Dendritic cell treated with granulocyte-macrophage colony-stimulating factor and Interleukin-4, amounts not matched to agents 40 ng/mL and 50 ng/mL, for 4 days (primary cell): ENCODE measurements at regions not wholly inside any gene's neighbourhood (a gene's known extent, or its start where the extent isn't known, plus 50 kb on each side); places are given as distances from the start of the nearest gene placed in this dataset.
"Not testable (repeated sequence)": the region's sequence is repeated elsewhere in the genome, so short reads cannot be mapped to it uniquely, and the experiment has no call there.

Experiments
- H3K27ac Mint-ChIP-seq: one replicate; pipeline ENCODE4 v1.8.0; 2022; ENCODE audit warnings: mild to moderate bottlenecking, mixed read lengths
- H3K27me3 Mint-ChIP-seq: one replicate; pipeline ENCODE4 v1.8.0; 2022; ENCODE audit warnings: mild to moderate bottlenecking, mixed read lengths
- H3K36me3 Mint-ChIP-seq: one replicate; pipeline ENCODE4 v1.8.0; 2022; ENCODE audit warnings: low read depth, mixed read lengths
- H3K4me1 Mint-ChIP-seq: one replicate; pipeline ENCODE4 v1.8.0; 2022; ENCODE audit warnings: low read depth, mixed read lengths
- H3K4me3 Mint-ChIP-seq: one replicate; pipeline ENCODE4 v1.8.0; 2022; ENCODE audit warnings: mild to moderate bottlenecking, moderate library complexity, mixed read lengths
- H3K9me3 Mint-ChIP-seq: one replicate; pipeline ENCODE4 v1.8.0; 2022; ENCODE audit warnings: mixed read lengths
- intact Hi-C: fragments of 100-400 bp; cut with micrococcal nuclease; formaldehyde crosslinking; loops from one replicate; pipeline ENCODE4 v1.15.0; 2022

DNA sequence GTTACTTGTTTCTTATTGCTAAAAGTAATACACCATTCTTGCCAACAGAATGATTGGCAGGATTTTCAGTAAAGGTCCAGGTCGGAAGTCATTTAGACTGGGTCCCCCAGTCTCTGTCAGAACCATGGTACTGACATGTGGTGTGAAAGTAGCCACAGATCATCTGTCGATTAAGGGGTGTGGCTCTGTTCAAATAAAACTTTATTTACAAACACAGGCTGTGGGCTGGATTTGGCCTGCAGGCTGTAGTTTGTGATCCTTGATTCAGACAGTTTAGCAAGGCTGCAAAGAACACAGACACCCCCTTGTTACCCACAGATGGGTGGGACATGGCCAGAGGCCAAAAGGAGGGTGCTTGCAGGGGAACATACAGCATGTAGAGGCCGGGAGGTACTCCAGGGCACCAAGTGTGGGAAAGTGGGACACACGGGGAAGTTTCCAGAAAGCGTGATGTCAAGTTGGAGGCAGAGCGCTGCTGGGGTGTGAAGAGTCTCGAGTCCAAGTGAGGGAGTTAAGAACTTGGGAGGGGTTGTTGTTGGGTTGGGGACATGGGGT lies 104.1 kb upstream of the CCZ1B start:
- H3K36me3 Mint-ChIP-seq, intact Hi-C loops, H3K27me3 Mint-ChIP-seq, H3K4me3 Mint-ChIP-seq, H3K9me3 Mint-ChIP-seq, H3K27ac Mint-ChIP-seq: not testable (repeated sequence)
- H3K4me1 Mint-ChIP-seq = peaks cover 27% of the 10 kb centered on the region

DNA sequence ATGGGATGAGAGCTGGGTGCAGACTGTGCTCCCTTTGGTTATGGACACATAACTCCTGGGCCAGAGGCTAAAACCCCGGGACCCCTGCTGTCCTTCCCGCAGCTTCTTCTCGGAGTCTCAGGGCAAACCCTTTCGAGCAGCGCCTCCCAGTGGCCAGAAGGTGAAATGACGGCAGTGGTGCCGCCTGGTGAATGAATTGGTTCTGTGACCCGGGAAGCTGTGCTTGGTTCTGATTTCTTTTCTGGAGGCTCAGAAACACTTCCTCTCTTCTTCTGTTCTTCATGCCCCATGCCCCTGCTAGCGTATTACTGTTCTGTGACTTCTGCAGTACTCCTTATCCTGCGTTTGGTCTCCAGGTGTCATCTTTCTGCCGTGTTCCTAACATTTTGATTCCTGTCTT lies 104.7 kb upstream of the CCZ1B start:
- H3K9me3 Mint-ChIP-seq, H3K27ac Mint-ChIP-seq, H3K4me3 Mint-ChIP-seq, H3K36me3 Mint-ChIP-seq, H3K27me3 Mint-ChIP-seq, intact Hi-C loops: not testable (repeated sequence)
- peaks cover 27% of the 10 kb centered on the region for H3K4me1 Mint-ChIP-seq

DNA sequence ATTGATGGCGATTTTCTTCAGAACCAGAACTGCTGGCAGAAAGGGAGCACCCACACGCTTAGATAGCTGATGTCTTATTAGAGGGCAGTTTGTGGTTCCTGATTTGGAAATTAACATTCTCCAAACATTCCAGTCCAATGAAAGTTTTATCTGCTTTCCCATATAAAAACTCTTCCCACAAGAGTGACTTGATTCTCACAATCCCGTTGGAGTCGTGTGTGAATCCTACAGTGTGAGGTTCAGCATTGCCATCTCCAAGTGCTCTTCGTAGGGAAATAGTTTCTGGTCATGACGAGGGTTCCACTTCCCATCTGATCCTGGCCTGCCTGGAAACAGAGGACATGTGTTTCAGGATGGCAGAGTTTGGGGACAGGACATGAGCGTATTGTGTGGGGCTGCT lies 105.4 kb upstream of the CCZ1B start:
- H3K4me3 Mint-ChIP-seq, H3K27ac Mint-ChIP-seq, H3K27me3 Mint-ChIP-seq, H3K9me3 Mint-ChIP-seq, intact Hi-C loops, H3K36me3 Mint-ChIP-seq: not testable (repeated sequence)
- peaks cover 21% of the 10 kb centered on the region for H3K4me1 Mint-ChIP-seq

DNA sequence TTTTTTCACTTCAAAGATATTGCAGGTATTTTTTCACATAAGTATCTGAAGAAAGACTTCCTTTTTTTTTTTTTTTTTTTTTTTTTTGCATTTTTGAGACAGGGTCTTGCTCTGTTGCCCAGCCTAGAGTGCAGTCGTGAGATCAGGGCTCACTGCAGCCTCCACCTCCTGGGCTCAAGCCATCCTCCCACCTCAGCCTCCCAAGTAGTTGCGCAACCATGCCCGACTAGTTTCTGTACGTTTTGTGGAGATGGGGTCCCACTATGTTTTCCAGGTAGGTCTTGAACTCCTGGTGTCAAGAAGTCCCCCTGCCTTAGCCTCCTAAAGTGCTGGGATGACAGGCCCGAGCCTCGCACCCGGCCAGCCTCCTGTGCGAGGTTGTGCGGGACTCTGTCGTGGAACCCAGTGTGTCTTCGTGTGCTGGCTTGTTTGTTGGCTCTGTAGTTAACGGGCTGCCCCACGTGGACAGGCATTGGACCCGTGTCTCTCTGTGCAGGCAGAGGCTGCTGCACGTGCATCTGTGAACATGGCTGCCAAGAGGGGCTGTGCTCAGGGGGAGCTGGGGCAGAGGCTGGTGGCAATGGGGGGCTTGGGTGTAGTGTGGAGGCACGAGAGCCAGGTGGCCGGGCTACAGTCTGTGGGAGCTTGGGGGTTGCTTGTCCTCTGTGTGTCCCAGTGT lies 108.0 kb upstream of the CCZ1B start:
- H3K9me3 Mint-ChIP-seq, H3K27me3 Mint-ChIP-seq, intact Hi-C loops, H3K36me3 Mint-ChIP-seq, H3K4me3 Mint-ChIP-seq, H3K27ac Mint-ChIP-seq: not testable (repeated sequence)
- H3K4me1 Mint-ChIP-seq = peaks cover 10% of the 10 kb centered on the region

DNA sequence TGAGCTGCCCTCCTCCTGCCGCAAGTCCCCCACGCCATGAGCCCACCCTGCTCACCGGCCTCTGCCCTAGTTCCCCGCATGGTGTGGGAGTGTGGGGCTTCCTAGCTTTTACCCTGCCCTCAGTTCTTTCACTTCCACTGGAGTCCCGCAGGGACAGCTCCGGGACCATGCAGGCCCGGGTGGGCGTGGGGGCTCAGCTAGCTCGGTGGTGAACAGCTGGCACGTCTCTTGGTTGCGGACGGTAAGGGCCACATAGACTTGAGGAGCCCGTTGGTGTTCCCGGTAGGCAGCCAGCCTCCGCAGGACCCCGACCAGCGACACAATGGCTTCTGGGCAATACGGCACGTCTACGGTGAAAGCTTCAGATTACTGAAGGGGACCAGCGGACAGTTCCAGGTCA lies 108.9 kb upstream of the CCZ1B start:
- no peaks in the 10 kb centered on the region for H3K9me3 Mint-ChIP-seq
- H3K36me3 Mint-ChIP-seq = no peaks in the 10 kb centered on the region

DNA sequence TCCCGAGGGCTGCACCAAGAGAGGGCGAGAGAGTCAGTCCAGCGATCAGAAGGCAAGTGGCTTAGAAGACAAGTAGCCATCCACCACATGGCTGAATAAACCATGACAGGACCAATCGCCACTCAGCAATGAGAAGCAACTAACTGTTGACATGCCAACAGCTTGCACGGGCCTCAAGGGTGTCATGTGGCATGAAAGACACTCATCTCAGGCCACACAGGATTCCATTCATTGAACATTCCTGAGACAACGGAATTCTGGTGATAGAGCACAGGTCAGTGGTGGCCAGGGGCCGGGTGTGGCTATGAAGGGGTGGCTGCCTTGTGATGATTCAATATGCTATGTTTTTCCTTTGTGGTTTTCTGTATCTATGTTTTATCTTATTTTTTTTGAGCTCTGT lies 110.6 kb upstream of the CCZ1B start:
- H3K4me1 Mint-ChIP-seq, H3K27me3 Mint-ChIP-seq, H3K27ac Mint-ChIP-seq, intact Hi-C loops, H3K9me3 Mint-ChIP-seq, H3K36me3 Mint-ChIP-seq, H3K4me3 Mint-ChIP-seq: not testable (repeated sequence)

More for the DNA sequence above, 108.9 kb upstream of the CCZ1B start:
- H3K27me3 Mint-ChIP-seq = peaks cover 2% of the 10 kb centered on the region
- intact Hi-C loops = no loop called here
- no peak overlapping the region for H3K4me3 Mint-ChIP-seq
- no peak overlapping the region for H3K27ac Mint-ChIP-seq
- peaks cover 10% of the 10 kb centered on the region for H3K4me1 Mint-ChIP-seq

DNA sequence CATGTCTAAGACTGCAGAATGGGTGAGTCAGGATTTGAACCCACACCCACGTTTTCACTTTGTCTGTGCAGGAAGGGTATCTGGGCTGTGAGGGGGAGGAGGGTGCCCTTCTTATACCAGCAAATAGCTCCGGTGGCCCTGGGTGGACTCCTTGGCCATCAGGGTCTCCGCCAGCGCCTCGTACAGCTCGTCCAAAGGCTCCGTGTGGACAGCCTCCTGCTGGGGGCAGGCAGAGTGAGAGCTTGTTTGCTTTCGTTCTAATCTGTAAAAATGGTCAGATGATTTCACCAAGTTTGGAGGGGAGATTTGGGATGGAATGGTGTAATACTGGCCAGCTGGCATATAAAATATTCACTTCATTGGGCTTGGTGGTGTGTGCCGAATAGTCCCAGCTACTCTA lies 111.7 kb upstream of the CCZ1B start:
- H3K27me3 Mint-ChIP-seq, H3K36me3 Mint-ChIP-seq, H3K27ac Mint-ChIP-seq, H3K4me3 Mint-ChIP-seq, H3K4me1 Mint-ChIP-seq, H3K9me3 Mint-ChIP-seq, intact Hi-C loops: not testable (repeated sequence)

DNA sequence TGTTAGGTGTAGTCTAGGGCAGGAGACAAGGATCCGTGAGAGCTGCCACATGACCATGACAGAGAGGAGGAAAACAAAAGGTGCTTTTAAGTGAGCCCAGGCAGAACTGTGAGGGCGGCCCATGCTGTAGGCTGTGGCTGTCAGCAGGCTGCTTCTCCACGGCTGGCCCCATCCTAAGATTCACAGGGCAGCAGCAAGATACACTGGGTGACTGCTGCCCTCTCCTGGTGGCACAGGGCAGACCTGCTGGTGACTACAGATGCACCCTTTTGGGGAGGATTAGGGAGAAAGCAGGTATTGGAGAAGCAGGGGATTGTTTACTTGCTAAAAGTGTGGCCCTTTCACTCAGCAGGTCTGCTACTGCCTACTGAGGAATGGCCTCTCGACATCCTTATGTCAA lies 112.2 kb upstream of the CCZ1B start:
- H3K9me3 Mint-ChIP-seq, H3K27ac Mint-ChIP-seq, H3K4me3 Mint-ChIP-seq, intact Hi-C loops, H3K4me1 Mint-ChIP-seq, H3K27me3 Mint-ChIP-seq, H3K36me3 Mint-ChIP-seq: not testable (repeated sequence)

DNA sequence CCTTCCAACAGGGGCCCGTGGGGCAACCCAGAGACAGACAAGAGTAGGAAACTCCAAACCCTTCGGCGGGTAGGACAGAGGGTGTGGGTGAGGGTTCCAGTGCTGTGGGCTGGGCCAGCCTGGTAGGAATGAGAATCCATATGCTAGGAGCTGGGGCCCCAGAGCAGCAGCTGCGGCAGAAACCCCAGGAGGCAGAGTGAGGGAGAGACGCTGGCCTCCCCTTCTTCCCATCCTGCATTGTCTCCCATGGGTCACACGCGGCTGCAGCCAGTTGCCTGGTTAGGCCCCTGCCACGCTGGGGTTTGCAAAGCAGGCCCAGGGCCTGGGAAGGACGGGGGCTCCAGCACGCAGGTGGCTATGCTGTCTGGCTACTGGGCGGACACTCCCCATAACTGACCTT lies 113.1 kb upstream of the CCZ1B start:
- H3K4me1 Mint-ChIP-seq, intact Hi-C loops, H3K9me3 Mint-ChIP-seq, H3K4me3 Mint-ChIP-seq, H3K27ac Mint-ChIP-seq, H3K36me3 Mint-ChIP-seq, H3K27me3 Mint-ChIP-seq: not testable (repeated sequence)

DNA sequence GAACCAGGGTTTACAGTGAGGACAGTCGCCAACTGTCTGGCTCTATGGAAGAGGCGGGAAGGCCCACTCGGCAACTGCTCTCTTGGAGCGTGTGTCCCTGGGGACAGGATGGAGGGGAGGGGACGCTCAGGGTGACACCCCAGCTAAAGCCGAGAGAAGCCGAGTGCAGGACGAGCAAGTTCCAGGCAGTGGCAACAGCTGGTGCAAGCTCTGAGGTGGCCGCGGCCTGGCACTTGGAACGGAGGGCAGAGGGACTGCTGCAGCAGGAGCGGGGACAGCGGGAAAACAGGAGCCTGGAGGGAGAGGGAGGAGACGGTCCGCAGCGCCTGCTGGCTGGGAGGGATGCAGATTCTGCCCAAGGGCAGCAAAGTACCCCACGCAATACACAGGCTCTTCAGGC lies 113.8 kb upstream of the CCZ1B start:
- H3K9me3 Mint-ChIP-seq = not testable (repeated sequence)

DNA sequence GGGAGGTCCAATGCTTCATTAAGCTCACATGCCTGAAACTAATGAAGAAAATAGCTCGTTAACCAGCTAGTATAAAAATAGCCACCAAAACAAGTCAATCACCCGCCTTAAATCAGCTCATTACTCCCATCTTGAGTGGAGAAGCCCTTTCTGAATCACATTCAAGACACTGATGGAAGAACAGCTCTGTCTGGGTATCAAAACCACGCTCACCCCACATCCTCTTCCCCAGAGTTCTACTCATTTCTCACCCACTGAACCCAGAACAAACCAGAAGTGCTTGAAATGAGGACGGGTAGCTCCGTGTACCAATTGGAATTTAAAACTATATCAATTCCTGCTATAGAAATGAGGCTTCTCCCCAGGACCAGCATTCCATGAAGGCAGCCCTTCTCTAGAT lies 120.8 kb upstream of the CCZ1B start:
- H3K9me3 Mint-ChIP-seq, H3K27ac Mint-ChIP-seq, H3K4me1 Mint-ChIP-seq, intact Hi-C loops, H3K36me3 Mint-ChIP-seq, H3K27me3 Mint-ChIP-seq, H3K4me3 Mint-ChIP-seq: not testable (repeated sequence)

More for the DNA sequence above, 113.8 kb upstream of the CCZ1B start:
- H3K27ac Mint-ChIP-seq, H3K4me3 Mint-ChIP-seq, H3K36me3 Mint-ChIP-seq, intact Hi-C loops, H3K4me1 Mint-ChIP-seq, H3K27me3 Mint-ChIP-seq: not testable (repeated sequence)

DNA sequence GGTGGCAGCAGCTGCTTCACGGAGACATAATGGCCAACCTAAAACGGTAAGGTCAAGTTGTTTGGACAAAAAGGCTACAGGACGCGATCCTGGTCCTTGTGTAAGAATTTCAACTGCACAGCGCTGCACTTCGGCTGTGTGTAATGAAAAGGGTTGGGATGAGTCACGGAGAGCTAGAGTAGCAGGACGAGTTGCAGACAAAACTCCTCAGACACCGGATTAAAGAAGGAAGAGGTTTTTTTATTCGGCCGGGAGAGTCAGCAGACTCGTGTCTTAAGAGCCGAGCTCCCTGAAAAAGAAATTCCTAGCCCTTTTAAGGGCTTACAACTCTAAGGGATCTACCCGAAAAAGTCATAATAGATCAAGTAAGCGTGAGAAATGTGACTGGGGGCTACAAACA lies 124.2 kb upstream of the CCZ1B start:
- H3K9me3 Mint-ChIP-seq, H3K27me3 Mint-ChIP-seq, H3K4me1 Mint-ChIP-seq, H3K36me3 Mint-ChIP-seq, intact Hi-C loops, H3K27ac Mint-ChIP-seq, H3K4me3 Mint-ChIP-seq: not testable (repeated sequence)

DNA sequence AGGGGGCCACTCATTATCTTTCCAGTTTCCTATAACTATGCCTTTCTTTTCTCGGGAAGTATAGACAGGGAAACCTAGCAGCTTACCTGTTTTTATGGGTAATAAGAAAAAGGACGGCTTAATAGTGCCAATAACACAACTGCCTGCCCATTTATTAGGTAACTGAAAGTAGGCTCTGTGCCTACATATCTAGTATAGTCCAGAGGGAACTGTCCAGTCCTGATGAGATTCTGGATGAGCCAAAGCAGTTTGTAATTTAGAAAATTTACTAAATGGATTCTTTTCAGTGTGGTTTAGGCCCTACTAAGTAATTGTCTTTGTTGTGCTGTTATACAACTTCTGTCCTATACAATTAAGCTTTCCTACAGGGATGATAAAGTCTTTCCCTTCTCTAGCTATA lies 125.5 kb upstream of the CCZ1B start:
- H3K27ac Mint-ChIP-seq, H3K36me3 Mint-ChIP-seq, H3K9me3 Mint-ChIP-seq, H3K4me3 Mint-ChIP-seq, H3K4me1 Mint-ChIP-seq, H3K27me3 Mint-ChIP-seq, intact Hi-C loops: not testable (repeated sequence)

DNA sequence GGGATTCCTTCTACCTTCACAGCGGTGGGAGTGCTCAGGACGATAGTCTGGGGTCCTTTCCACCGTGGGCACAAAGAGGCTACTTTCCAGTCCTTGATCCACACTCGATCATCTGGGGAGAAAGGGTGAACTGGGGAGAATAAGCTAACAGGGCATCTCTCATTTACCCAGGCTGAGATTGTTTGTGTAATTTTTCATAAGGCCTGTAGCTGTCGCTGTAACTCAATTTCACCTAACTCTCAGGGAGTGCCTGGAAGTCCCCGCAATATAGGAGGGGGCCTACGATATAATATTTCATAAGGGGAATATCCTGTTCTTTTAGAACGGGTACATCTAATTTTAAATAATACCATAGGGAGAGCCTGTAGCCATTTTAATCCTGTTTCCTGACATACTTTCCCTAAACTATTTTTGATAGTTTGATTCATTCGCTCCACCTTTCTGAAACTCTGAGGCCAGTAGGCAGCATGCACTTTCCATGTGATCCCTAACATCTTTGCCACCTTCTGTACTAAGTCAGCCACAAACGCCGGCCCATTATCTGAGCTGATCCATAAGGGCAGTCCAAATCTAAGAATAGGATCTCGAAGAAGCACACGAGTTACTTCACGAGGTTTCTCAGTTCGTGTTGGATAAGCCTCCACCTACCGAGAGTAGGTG lies 127.2 kb upstream of the CCZ1B start:
- H3K4me3 Mint-ChIP-seq, H3K4me1 Mint-ChIP-seq, H3K36me3 Mint-ChIP-seq, H3K27ac Mint-ChIP-seq, H3K9me3 Mint-ChIP-seq, intact Hi-C loops, H3K27me3 Mint-ChIP-seq: not testable (repeated sequence)

DNA sequence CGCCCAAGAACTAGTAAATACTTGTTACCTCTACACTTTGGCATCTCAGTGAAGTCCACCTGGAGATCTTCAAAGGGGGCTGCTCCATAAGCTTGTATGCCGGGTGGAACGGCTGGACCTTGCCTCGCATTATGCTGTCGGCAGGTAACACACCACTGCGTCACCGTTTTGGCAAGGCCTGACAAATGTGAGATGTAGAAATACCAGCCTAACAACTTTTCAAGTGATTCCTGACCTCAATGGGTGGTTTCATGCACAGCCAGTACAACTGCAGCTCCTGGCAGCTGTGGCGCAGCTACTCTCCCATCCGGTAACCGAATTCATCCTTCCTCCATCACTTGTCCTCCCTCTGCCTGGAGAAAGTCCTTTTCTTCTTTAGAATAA lies 127.7 kb upstream of the CCZ1B start:
- H3K4me3 Mint-ChIP-seq, H3K4me1 Mint-ChIP-seq, H3K27me3 Mint-ChIP-seq, H3K9me3 Mint-ChIP-seq, H3K27ac Mint-ChIP-seq, intact Hi-C loops, H3K36me3 Mint-ChIP-seq: not testable (repeated sequence)
